HG02610 (cell line): ENCODE measurements at regions not wholly inside any gene's neighbourhood (a gene's known extent, or its start where the extent isn't known, plus 50 kb on each side); places are given as distances from the start of the nearest gene placed in this dataset.
"Not testable (repeated sequence)": the region's sequence is repeated elsewhere in the genome, so short reads cannot be mapped to it uniquely, and the experiment has no call there.

Experiments used
- ATAC-seq: cut with Tn5 transposase; IDR thresholded peaks from one replicate; pipeline ENCODE4 v1.9.1; 2021; ENCODE audit warnings: mild to moderate bottlenecking, moderate library complexity; ENCODE audit not compliant: unreplicated experiment

- no peak for ATAC-seq
These were observed 302.1 kb upstream of the FBXO33 start for GRCh38 chr14:39734306-39734705.

GRCh38 chr14:39733741-39734140 is 301.5 kb upstream of the FBXO33 start:
- ATAC-seq: no peak

DNA sequence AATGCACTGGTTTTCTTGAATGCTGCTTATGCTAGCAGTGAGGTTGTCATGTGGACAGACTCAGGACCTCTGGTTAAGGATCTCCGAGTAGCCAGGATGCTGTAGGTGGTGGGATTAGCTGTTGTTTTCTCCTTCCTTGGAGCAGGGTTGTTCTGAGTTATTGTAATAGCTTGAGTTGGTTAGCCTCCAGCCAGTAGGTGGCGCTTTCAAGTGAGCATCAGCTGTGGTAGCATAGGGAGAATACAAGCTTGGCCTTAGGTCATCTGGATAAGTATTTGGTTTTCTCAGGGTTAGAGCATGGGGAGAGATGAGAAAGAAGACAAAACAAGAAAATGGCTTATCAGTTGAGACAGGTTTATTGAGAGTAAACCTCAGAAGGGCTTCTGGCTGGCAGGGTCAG is 299.7 kb upstream of the FBXO33 start:
- no peak for ATAC-seq

DNA sequence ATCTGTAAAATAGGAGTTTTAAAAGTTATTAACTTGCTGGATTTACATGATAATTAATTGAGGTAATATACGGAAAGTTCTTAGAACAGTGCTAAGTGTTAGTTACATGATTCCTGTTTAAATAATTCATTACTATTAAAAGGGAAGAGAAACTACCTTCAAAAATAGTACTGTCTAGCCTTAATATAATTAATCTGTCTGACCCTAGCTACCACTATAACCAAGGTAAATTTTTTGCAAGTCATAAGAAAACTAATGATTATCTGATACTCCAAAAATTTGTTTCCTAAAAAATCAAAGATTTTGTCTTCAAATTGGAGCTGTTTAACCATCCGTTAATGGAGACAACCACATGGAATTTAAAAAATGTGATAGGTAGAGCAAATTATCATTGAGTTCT is 294.3 kb upstream of the FBXO33 start:
- no peak for ATAC-seq

DNA sequence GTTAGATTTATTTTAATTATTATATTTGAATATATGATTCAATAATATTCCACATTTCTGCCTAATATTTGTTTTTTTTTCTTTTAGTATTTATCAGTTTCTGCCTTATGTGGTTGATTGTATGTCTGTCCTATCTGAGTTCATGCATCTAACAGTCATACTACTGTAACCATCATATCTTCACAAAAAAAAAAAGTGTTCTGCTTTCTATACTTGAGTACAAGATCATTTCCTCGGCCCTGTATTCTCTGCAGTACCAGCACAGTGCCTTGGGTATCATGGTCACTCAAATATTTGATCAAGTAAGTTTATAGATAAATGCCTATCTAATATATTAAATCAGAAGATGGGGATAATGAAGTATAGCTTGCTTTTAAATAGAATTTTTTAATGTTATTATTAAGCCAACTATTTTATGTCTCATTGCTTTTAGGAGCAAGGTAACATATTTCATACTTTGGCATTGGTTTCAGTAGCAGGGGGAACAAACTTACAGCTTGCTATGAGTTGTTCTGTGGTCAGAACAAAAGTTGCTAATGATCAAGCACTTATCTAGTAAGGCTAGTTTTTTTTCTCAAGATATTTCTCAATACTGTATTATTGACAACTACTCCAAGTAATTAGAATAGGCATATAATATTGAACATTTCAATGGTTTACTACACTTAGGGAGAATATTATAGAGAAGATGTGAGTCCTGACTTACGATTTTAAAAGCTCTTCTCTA is 290.5 kb upstream of the FBXO33 start:
- no peak for ATAC-seq

DNA sequence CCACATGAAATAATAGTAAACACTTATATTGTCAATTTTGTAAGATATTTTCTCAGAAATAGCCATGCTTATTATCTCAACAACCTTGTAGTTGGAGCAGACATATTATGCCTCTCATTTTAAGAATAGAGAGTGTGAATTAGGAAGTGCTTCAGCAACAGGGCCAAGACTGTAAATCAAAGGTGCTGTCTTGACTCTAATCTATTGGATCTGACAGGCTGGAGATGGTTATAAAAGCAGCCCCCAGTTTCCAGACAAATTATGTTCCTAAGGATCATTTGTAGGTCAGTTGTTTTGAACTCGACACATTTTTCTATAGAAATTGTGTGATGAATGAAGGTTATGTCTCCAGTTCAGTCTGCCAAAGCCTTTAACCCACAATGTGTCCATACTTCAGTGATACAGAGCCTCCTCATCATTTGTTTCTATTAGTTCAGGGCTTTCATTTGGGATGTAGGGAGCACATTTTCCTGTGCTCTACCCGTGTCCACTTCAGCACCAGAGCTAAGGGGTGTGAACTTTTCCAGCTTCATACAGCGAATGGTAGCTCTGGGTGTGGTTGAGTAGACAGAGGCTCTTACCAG is 284.8 kb upstream of the FBXO33 start:
- no peak for ATAC-seq

GRCh38 chr14:39712293-39712999 is 280.2 kb upstream of the FBXO33 start:
- ATAC-seq: no peak

DNA sequence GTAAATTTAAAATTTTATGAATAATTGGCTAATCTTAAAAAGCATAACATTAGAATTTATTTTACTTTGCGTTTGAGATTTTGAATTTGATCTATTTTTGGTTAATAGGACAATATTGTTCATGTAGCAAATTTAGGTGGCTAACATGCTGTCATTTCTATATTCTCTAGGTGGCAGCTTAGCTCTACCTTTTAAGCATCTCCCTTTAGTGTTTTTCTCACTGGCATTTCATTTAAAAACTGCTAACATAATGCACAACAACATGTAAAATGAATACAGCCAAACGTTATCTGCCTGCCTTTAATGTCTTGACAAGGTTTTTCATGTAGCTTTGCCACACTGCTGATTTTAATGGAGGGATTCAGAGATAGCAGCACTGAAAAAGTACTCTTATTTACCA is 272.4 kb upstream of the FBXO33 start:
- ATAC-seq: no peak

- ATAC-seq: no peak
These were observed 262.1 kb upstream of the FBXO33 start for GRCh38 chr14:39694341-39694740.

DNA sequence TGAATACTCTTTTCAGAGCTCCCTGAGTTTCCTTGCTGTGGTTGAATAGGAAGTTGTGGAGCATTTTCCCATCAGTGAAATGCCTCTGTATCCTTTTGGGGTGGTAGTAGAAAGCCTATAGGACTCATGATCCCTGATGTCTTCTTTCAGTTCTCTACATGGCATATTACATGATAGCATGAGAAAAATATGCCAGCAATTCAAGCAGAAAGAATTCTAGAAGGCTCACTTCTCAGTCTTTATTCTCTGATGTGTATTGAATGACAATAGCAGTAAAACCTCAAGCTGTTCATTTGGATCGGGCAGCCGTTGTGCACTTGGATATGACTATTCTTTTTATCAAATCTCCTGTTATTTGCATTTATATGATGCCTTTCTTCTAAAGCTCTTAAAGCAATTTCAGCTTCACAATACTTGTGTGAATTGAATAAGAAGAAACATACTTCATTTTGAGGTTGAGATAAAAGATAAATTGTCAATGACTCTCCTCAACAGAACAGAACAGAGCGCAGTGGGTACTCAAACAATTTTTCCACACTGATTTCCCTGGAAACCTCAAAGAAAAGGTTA is 251.5 kb upstream of the FBXO33 start:
- ATAC-seq: no peak

GRCh38 chr14:39682582-39682981 is 250.3 kb upstream of the FBXO33 start:
- ATAC-seq: no peak

- ATAC-seq: no peak
These were observed 249.7 kb upstream of the FBXO33 start for GRCh38 chr14:39681782-39682399.

DNA sequence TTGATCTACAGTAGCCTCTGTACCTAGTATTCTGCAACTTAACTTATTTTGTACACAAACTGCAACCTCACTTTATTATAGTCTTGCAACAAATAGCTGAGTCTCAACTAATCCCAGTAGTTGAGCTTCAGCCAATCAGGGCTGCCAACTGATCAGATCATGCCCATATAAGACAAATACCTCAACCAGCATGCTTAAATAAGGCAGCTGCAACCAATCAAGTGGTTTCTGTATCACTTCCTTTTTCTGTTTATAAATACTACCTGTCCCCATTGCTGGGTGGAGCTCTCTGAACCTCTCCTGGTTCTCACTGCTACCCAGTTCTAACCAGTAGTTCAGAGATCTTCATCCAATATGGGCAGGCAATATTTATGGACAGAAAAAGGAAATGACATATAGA is 248.5 kb upstream of the FBXO33 start:
- peak; percentile 74 for ATAC-seq

DNA sequence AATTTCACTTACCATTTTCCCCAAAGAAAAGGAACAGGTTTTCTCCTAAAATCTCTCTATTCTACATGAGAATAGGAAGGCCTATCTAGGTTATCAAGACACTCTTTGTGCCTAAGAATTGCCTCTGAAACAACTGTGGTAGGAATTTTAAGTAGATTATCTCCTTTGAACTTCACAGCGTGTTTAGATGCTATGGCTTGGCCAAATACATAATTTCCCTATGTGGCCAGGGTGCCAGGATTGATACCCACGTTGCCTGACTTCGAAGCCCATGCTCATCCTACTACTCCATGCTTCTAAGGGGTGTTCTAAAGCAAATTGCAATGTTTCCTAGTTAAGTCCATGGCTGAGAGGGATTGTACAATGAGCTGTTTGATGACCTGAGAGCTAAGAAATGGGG is 241.5 kb upstream of the FBXO33 start:
- ATAC-seq: no peak

DNA sequence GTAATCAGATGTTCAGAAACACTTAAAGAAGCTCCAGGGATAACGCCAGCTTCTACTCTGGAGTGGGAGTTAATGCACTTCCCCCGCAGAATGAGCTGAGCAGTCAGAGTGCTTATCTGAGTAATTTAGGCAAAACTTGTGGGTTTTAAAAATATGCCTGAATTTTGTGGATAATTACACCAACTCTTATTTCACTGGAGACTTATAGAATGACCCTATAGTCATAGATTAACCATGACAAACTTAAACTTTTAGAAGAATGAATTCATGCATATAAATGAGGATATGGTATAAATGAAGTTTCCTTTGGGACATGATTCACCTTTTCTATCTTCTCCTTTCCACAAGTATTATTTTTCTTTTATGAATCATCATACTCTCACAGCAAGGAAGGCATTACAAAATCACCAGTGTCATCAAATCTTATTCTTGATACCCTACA is 241.1 kb upstream of the FBXO33 start:
- ATAC-seq: no peak

DNA sequence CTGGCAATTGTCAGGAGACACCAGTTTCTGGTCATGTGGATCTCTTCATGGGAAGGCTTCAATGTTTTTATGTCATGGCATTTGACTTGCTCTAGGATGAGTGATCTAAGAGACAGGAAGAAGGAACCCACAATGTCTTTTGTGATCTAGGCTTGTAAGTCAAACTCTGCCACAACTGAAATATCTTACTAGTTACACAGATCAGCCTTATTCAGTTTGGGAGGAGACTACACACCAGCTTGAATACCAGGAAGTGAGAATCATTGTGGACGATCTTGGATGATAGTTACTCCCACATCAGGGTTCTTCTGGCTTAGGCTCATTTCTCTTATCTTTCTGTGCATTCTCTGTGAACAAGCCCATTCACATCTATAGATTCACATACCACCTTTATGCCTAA is 236.2 kb upstream of the FBXO33 start:
- no peak for ATAC-seq

DNA sequence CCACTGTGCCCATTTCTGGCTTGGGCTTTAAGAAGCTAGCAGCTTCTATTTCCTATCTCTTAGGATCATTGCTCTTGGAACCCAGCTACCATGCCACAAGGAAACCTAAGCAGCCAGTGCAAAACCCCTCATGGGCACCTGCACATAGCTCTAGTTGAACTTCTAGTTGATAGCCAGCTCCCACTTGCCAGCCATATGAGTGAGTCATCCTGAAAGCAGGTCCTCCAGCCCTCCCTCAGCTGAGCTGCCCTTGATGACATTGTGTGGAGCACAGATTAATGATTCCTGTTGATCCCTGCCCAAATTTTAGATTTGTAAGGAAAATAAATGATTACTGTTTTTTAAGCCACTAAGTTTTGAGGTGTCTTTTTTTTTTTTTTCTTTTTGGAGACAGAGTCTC is 234.2 kb upstream of the FBXO33 start:
- ATAC-seq: no peak

GRCh38 chr14:39665075-39665475 is 232.8 kb upstream of the FBXO33 start:
- ATAC-seq: peak; percentile 57

GRCh38 chr14:39664646-39665045 is 232.4 kb upstream of the FBXO33 start:
- ATAC-seq: peak; percentile 4

DNA sequence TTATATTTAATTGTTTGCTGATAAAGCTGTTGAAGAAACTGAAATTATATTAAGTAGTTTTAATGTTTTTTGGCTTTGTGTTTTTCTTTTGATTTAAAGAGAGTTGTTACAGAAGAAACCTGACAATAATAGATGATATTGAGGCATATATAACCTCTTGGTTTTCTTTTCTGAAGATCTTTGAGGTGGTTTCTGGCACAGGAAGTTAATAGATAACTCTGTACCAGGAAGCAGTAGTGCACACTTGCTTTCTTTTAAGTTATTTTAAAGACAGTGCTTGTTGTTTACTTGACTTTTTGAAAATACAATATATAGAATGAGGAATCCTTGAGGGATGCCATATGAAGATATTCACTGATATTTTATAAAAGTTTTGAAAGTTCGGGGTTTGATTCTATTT is 209.0 kb upstream of the FBXO33 start:
- ATAC-seq: no peak

- ATAC-seq: not testable (repeated sequence)
These were observed 206.8 kb upstream of the FBXO33 start for GRCh38 chr14:39639009-39639408.
